Astrocyte (in vitro differentiated cells and primary cell): ENCODE measurements at regions not wholly inside any gene's neighbourhood (a gene's known extent, or its start where the extent isn't known, plus 50 kb on each side); places are given as distances from the start of the nearest gene placed in this dataset.

Experiments
- CTCF ChIP-seq: IDR thresholded peaks from 2 replicates; pipeline ENCODE4 v1.5.1; 2011; ENCODE audit warnings: low read depth, mild to moderate bottlenecking, inconsistent platforms, low read length, moderate library complexity; ENCODE audit not compliant: insufficient read depth
- EZH2 ChIP-seq: IDR thresholded peaks from 2 replicates; pipeline ENCODE4 v1.6.1; 2012; ENCODE audit warnings: mild to moderate bottlenecking, low read length, inconsistent platforms; ENCODE audit not compliant: insufficient read depth

- TF ChIP-seq EZH2 (no peak), CTCF (no peak)
Measured at GRCh38 chr13:99909836-99910619, 61.5 kb downstream of the ZIC5 start.
